NB4 (cell line): ENCODE measurements at regions not wholly inside any gene's neighbourhood (a gene's known extent, or its start where the extent isn't known, plus 50 kb on each side); places are given as distances from the start of the nearest gene placed in this dataset.

Experiments
- TF ChIP-seq, protein P1 (sequence below): IDR thresholded peaks from one replicate; pipeline ENCODE4 v1.5.1; 2012; ENCODE audit warnings: low read depth, low read length
- TF ChIP-seq, protein P2 (sequence below): IDR thresholded peaks from 2 replicates; pipeline ENCODE4 v1.6.1; 2011; ENCODE audit warnings: low read depth, low read length

DNA sequence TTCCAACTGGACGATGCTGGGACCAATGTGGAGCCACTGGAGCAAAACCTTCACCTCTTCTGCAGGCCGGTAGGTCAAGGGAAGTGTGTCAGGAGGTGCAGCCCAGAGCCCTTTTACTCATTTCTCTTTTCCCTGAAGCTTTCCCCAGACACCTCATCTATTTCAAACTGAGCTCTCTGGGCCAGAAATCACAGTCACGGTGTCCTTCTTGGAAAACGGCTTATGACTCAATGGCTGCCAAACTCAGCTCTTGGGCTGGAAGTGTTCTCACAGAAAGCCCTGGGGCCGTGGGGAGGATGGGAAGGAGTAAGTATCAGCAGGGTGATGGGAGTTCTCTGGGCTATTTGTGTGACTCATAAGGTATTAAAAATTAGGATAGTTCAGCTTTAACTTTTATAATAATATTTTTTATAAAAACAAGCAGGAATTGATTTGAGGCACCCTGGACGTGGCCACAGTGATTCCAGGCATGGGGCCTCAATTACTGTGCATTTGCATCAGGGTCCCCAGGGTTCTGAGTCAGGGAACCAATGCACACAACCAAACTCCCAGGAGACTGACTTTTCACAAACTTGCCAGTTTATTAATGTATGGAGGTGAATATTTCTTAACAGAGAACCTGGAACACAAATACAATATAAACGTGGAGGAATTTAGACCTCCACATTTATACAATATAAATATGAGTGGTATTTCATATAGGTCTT is 187.4 kb upstream of the TMEM72 start:
- TF ChIP-seq, protein P1, sequence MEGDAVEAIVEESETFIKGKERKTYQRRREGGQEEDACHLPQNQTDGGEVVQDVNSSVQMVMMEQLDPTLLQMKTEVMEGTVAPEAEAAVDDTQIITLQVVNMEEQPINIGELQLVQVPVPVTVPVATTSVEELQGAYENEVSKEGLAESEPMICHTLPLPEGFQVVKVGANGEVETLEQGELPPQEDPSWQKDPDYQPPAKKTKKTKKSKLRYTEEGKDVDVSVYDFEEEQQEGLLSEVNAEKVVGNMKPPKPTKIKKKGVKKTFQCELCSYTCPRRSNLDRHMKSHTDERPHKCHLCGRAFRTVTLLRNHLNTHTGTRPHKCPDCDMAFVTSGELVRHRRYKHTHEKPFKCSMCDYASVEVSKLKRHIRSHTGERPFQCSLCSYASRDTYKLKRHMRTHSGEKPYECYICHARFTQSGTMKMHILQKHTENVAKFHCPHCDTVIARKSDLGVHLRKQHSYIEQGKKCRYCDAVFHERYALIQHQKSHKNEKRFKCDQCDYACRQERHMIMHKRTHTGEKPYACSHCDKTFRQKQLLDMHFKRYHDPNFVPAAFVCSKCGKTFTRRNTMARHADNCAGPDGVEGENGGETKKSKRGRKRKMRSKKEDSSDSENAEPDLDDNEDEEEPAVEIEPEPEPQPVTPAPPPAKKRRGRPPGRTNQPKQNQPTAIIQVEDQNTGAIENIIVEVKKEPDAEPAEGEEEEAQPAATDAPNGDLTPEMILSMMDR: no peak
- TF ChIP-seq, protein P2, sequence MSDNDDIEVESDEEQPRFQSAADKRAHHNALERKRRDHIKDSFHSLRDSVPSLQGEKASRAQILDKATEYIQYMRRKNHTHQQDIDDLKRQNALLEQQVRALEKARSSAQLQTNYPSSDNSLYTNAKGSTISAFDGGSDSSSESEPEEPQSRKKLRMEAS: no peak
